ENCODE measurements at regions not wholly inside any gene's neighbourhood (a gene's known extent, or its start where the extent isn't known, plus 50 kb on each side); places are given as distances from the start of the nearest gene placed in this dataset.

- TF ChIP-seq, protein P1, sequence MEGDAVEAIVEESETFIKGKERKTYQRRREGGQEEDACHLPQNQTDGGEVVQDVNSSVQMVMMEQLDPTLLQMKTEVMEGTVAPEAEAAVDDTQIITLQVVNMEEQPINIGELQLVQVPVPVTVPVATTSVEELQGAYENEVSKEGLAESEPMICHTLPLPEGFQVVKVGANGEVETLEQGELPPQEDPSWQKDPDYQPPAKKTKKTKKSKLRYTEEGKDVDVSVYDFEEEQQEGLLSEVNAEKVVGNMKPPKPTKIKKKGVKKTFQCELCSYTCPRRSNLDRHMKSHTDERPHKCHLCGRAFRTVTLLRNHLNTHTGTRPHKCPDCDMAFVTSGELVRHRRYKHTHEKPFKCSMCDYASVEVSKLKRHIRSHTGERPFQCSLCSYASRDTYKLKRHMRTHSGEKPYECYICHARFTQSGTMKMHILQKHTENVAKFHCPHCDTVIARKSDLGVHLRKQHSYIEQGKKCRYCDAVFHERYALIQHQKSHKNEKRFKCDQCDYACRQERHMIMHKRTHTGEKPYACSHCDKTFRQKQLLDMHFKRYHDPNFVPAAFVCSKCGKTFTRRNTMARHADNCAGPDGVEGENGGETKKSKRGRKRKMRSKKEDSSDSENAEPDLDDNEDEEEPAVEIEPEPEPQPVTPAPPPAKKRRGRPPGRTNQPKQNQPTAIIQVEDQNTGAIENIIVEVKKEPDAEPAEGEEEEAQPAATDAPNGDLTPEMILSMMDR (IDR thresholded peaks at IDR 0.05), result no peak
- peaks cover 22% of the 10 kb centered on the region for H3K9me3 Mint-ChIP-seq (ENCODE audit: low read depth)
- no peaks in the 10 kb centered on the region for H3K27me3 Mint-ChIP-seq (ENCODE audit: low read depth)
- H3K27ac Mint-ChIP-seq (ENCODE audit: unreplicated experiment), result no peak overlapping the region
- peaks cover 11% of the 10 kb centered on the region for H3K36me3 Mint-ChIP-seq (ENCODE audit: low read depth)
- no peak for DNase-seq (ENCODE audit: low spot score)
- H3K4me1 Mint-ChIP-seq (ENCODE audit: low read depth), result no peaks in the 10 kb centered on the region
- H3K4me3 Mint-ChIP-seq (ENCODE audit: unreplicated experiment), result no peak overlapping the region
These were observed 140.9 kb upstream of the TANK start for GRCh38 chr2:161019311-161019710.

GRCh38 chr2:161020437-161020836 is 139.8 kb upstream of the TANK start:
- H3K9me3 Mint-ChIP-seq (ENCODE audit: low read depth), result peaks cover 11% of the 10 kb centered on the region
- H3K27ac Mint-ChIP-seq (ENCODE audit: unreplicated experiment), result no peak overlapping the region
- DNase-seq (ENCODE audit: low spot score), result no peak
- no peaks in the 10 kb centered on the region for H3K27me3 Mint-ChIP-seq (ENCODE audit: low read depth)
- TF ChIP-seq, protein P1 (IDR thresholded peaks at IDR 0.05), result no peak
- H3K36me3 Mint-ChIP-seq (ENCODE audit: low read depth), result peaks cover 2% of the 10 kb centered on the region
- H3K4me3 Mint-ChIP-seq (ENCODE audit: unreplicated experiment), result no peak overlapping the region
- no peaks in the 10 kb centered on the region for H3K4me1 Mint-ChIP-seq (ENCODE audit: low read depth)

DNA sequence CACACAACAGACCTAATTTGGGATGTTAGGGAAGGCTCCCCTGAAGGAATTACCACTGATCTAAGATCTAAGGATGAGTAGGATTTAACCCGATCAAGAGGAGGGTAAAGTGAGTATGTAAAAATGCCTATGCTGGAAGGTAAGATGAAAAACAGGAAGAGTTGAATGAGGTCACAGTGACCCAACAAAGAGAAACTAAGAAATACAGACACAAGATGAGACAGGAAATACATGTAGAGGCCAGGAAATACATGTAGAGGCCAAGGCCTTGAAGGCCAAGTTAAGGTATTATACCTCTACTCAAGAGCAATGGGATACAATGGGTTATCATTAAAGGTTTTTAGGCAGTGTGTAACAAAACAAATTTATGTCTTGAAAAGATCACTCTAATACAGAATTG is 131.6 kb upstream of the TANK start:
- no peak overlapping the region for H3K4me3 Mint-ChIP-seq (ENCODE audit: unreplicated experiment)

DNA sequence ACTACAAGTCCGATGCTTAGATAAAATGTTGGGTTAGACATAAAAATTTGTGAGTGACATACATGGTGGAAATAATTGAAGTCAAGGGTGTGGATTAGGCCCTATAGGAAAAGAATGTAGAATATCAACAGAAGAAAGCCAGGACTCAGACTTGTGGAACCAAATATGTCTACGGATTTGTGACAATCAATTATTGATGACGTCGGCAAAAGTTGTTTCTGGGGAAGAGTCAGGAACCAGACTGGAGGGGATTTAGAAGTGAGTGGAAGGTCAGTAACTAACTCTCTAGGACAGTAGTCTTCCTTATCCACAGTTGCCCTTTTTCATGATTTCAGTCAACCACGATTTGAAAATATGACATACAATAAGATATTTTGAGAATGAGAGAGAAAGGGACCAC is 130.9 kb upstream of the TANK start:
- Mint-ChIP-seq H3K27ac (ENCODE audit: unreplicated experiment) (no peak overlapping the region), H3K4me1 (ENCODE audit: low read depth) (peaks cover 16% of the 10 kb centered on the region), H3K36me3 (ENCODE audit: low read depth) (no peaks in the 10 kb centered on the region), H3K9me3 (ENCODE audit: low read depth) (no peaks in the 10 kb centered on the region), H3K27me3 (ENCODE audit: low read depth) (no peaks in the 10 kb centered on the region), H3K4me3 (ENCODE audit: unreplicated experiment) (no peak overlapping the region)
- DNase-seq (ENCODE audit: low spot score), result no peak
- TF ChIP-seq, protein P1 (IDR thresholded peaks at IDR 0.05), result no peak

More for the DNA sequence above, 131.6 kb upstream of the TANK start:
- Mint-ChIP-seq H3K27ac (ENCODE audit: unreplicated experiment) (no peak overlapping the region), H3K36me3 (ENCODE audit: low read depth) (no peaks in the 10 kb centered on the region), H3K9me3 (ENCODE audit: low read depth) (no peaks in the 10 kb centered on the region), H3K4me1 (ENCODE audit: low read depth) (peaks cover 16% of the 10 kb centered on the region), H3K27me3 (ENCODE audit: low read depth) (no peaks in the 10 kb centered on the region)
- TF ChIP-seq, protein P1 (IDR thresholded peaks at IDR 0.05), result no peak
- DNase-seq (ENCODE audit: low spot score), result no peak

GRCh38 chr2:161030260-161031063 is 129.8 kb upstream of the TANK start:
- Mint-ChIP-seq H3K27ac (ENCODE audit: unreplicated experiment) (peak overlapping the region; percentile 88), H3K4me1 (ENCODE audit: low read depth) (peaks cover 16% of the 10 kb centered on the region), H3K9me3 (ENCODE audit: low read depth) (peaks cover 2% of the 10 kb centered on the region), H3K4me3 (ENCODE audit: unreplicated experiment) (no peak overlapping the region), H3K36me3 (ENCODE audit: low read depth) (no peaks in the 10 kb centered on the region), H3K27me3 (ENCODE audit: low read depth) (no peaks in the 10 kb centered on the region)
- DNase-seq (ENCODE audit: low spot score), result no peak
- TF ChIP-seq, protein P1 (IDR thresholded peaks at IDR 0.05), result no peak
